HCT116 (cell line): ENCODE measurements at regions not wholly inside any gene's neighbourhood (a gene's known extent, or its start where the extent isn't known, plus 50 kb on each side); places are given as distances from the start of the nearest gene placed in this dataset.

ENCODE experiments used
- CEBPB ChIP-seq: IDR thresholded peaks from 2 replicates; pipeline ENCODE4 v1.6.1; 2012; ENCODE audit warnings: low read depth
- ELF1 ChIP-seq: IDR thresholded peaks from 2 replicates; pipeline ENCODE4 v1.6.1; 2012; ENCODE audit warnings: low read depth, borderline replicate concordance
- EZH2 ChIP-seq: fragments of 200-600 bp; sonication (generic); IDR thresholded peaks from 2 replicates; pipeline ENCODE4 v1.6.1; 2017; ENCODE audit warnings: antibody characterized with exemption, mixed run types
- POLR2A ChIP-seq: IDR thresholded peaks from 2 replicates; pipeline ENCODE4 v1.7.0; 2011; ENCODE audit warnings: borderline replicate concordance; ENCODE audit not compliant: insufficient read depth, insufficient read length; ENCODE audit errors: extremely low read depth
- POLR2AphosphoS5 ChIP-seq: IDR thresholded peaks from 2 replicates; pipeline ENCODE4 v1.6.1; 2011; ENCODE audit warnings: mild to moderate bottlenecking, low read depth, low read length, moderate library complexity
- RAD21 ChIP-seq: IDR thresholded peaks from 2 replicates; pipeline ENCODE4 v1.6.1; 2012; ENCODE audit warnings: low read depth, mild to moderate bottlenecking
- ZNF274 ChIP-seq: fragments of 200-500 bp; sonication (Bioruptor generic); IDR thresholded peaks from 2 replicates; pipeline ENCODE4 v1.6.1; 2014; ENCODE audit warnings: mild to moderate bottlenecking, low read depth, low read length, inconsistent platforms
- TF ChIP-seq, protein P1 (sequence below), 3 experiments: fragments of 200-600 bp in 1 of 3; sonication (generic) in 1 of 3; IDR thresholded peaks in 2 of 3; conservative IDR thresholded peaks in 1 of 3; 2 replicates each; pipeline ENCODE4 v1.5.1; 2012 to 2017; ENCODE audit warnings: low read depth in 2 of 3, low read length in 2 of 3, antibody characterized with exemption in 1 of 3, borderline replicate concordance in 1 of 3, control low read depth in 1 of 3, mild to moderate bottlenecking in 1 of 3, mixed read lengths in 1 of 3, mixed run types in 1 of 3, moderate library complexity in 1 of 3; ENCODE audit not compliant: insufficient read depth in 1 of 3
- TF ChIP-seq, protein P2 (sequence below): IDR thresholded peaks from 2 replicates; pipeline ENCODE4 v1.6.1; 2011; ENCODE audit warnings: mild to moderate bottlenecking, low read length, moderate library complexity; ENCODE audit not compliant: insufficient replicate concordance; ENCODE audit errors: extremely low read depth
- TF ChIP-seq, protein P3 (sequence below): IDR thresholded peaks from 2 replicates; pipeline ENCODE4 v1.6.1; 2012; ENCODE audit warnings: low read depth

DNA sequence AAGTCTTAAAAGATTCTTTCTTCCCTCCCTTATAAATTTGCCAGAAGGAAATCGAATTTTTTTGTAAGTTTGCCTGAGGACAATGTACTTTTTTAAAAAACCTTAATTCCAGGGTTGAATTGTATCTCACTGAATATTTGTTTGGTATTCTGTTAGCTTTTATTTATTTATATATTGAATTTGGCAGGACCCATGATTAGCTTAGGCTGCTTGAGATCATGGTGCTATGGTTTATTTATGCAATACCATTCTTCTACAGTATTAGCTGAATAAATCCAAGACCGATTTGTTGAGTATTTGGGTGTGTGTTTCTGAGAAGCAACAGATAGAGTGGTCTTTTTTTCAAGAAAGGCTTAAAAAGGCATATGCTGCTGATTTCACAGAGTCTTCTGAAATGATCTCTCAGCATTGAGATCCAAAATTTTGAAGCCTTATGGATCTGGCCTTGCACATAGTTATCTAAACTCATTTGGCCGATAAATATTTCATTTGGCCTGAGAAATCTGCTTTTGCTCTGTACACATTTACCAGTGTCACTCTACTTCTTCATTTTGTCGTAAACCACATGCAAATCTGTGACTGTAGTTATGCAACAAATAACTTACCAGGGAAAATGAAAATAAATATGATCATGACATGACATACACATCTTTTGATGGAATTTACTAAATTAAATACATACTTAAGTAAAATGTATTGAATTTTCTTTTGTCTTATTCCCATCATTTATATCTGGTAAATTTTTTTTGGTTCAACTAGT is 265.8 kb upstream of the FLRT2 start:
- TF ChIP-seq, protein P1, sequence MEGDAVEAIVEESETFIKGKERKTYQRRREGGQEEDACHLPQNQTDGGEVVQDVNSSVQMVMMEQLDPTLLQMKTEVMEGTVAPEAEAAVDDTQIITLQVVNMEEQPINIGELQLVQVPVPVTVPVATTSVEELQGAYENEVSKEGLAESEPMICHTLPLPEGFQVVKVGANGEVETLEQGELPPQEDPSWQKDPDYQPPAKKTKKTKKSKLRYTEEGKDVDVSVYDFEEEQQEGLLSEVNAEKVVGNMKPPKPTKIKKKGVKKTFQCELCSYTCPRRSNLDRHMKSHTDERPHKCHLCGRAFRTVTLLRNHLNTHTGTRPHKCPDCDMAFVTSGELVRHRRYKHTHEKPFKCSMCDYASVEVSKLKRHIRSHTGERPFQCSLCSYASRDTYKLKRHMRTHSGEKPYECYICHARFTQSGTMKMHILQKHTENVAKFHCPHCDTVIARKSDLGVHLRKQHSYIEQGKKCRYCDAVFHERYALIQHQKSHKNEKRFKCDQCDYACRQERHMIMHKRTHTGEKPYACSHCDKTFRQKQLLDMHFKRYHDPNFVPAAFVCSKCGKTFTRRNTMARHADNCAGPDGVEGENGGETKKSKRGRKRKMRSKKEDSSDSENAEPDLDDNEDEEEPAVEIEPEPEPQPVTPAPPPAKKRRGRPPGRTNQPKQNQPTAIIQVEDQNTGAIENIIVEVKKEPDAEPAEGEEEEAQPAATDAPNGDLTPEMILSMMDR (IDR thresholded peaks at IDR 0.05 in 2 of 3, conservative IDR thresholded peaks at IDR 0.05 in 1 of 3; ENCODE audit: borderline replicate concordance in 1 of 3, insufficient read depth in 1 of 3, low read depth in 2 of 3, low read length in 2 of 3), result no peak
- TF ChIP-seq, protein P2, sequence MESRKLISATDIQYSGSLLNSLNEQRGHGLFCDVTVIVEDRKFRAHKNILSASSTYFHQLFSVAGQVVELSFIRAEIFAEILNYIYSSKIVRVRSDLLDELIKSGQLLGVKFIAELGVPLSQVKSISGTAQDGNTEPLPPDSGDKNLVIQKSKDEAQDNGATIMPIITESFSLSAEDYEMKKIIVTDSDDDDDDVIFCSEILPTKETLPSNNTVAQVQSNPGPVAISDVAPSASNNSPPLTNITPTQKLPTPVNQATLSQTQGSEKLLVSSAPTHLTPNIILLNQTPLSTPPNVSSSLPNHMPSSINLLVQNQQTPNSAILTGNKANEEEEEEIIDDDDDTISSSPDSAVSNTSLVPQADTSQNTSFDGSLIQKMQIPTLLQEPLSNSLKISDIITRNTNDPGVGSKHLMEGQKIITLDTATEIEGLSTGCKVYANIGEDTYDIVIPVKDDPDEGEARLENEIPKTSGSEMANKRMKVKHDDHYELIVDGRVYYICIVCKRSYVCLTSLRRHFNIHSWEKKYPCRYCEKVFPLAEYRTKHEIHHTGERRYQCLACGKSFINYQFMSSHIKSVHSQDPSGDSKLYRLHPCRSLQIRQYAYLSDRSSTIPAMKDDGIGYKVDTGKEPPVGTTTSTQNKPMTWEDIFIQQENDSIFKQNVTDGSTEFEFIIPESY, result no peak
- no peak for TF ChIP-seq CEBPB
- no peak for TF ChIP-seq POLR2A
- no peak for TF ChIP-seq ZNF274
- no peak for TF ChIP-seq RAD21
- TF ChIP-seq EZH2, result no peak
- no peak for TF ChIP-seq ELF1
- no peak for TF ChIP-seq POLR2AphosphoS5
- TF ChIP-seq, protein P3, sequence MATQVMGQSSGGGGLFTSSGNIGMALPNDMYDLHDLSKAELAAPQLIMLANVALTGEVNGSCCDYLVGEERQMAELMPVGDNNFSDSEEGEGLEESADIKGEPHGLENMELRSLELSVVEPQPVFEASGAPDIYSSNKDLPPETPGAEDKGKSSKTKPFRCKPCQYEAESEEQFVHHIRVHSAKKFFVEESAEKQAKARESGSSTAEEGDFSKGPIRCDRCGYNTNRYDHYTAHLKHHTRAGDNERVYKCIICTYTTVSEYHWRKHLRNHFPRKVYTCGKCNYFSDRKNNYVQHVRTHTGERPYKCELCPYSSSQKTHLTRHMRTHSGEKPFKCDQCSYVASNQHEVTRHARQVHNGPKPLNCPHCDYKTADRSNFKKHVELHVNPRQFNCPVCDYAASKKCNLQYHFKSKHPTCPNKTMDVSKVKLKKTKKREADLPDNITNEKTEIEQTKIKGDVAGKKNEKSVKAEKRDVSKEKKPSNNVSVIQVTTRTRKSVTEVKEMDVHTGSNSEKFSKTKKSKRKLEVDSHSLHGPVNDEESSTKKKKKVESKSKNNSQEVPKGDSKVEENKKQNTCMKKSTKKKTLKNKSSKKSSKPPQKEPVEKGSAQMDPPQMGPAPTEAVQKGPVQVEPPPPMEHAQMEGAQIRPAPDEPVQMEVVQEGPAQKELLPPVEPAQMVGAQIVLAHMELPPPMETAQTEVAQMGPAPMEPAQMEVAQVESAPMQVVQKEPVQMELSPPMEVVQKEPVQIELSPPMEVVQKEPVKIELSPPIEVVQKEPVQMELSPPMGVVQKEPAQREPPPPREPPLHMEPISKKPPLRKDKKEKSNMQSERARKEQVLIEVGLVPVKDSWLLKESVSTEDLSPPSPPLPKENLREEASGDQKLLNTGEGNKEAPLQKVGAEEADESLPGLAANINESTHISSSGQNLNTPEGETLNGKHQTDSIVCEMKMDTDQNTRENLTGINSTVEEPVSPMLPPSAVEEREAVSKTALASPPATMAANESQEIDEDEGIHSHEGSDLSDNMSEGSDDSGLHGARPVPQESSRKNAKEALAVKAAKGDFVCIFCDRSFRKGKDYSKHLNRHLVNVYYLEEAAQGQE, result no peak
